Tongue (tissue), 1 donor: ENCODE measurements at regions not wholly inside any gene's neighbourhood (a gene's known extent, or its start where the extent isn't known, plus 50 kb on each side); places are given as distances from the start of the nearest gene placed in this dataset.
"Not testable (repeated sequence)": the region's sequence is repeated elsewhere in the genome, so short reads cannot be mapped to it uniquely, and the experiment has no call there.

ENCODE experiments used
- DNase-seq: peaks from one replicate; pipeline ENCODE4 v3.0.0-alpha.2; 2015

DNA sequence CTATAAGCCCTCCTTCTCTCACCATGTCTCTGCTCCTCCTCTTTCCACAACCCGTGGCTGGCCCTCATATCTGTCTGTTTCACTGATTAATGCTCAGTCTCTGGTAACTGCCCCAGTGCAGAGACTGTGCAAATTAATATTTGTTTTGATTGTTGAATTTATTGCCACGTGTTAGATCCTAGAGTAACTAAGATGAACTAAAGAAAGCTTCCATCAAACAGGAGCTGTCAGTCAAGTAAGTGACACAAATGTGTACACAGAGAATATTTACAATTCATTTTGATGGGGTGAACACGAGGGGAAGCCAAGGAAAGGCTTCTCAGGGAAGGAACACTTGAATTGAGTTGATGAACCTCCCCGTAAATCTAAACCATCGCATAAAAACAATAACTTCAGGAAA is 182.5 kb downstream of the BAMBI start:
- no peak for DNase-seq

DNA sequence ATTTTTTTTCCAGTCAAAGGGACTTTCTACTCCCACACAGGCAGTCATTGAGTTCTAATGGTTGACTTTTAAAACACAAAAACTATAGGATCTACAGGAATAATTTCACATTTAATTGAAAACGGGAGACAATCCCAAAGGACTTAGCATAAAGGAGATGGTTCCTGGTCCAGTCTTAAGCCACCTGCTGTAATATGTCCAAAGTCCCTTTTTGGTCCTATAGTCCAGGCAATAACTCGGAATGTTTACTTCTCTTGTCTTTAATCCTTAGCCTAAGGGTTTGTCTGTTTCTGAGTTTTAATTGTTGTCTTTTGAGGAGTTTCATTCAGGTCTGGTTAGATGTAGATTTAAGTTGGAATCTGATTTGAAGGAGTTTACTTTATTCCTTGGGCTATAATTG is 184.9 kb downstream of the BAMBI start:
- no peak for DNase-seq

DNA sequence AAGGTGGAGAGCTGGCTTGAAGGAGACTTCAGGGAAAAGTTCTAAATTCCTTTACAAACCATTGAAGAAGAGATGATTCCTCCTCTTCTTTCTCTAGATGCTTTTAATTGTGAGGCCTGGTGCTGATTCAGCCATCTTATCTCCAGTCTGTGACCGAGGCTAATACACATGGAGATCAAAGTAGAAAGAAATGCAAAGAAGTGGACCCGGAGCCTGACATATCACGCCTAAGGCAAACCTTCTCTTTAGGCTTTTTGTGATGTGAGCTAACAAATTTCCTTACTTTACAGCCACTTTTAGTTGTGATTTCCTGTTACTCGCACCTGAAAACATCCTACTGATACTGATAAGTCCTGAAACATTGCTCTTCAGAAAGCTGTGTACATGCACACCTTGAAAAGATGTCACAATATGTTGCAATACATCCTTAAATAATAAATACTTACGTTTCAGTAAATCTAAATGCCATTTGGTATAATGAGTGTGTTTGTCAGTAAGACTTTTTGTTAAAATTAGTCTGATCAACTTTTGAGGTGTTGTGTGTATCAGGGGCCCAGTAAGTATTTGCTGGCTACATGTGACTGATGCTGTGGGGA is 192.4 kb downstream of the BAMBI start:
- no peak for DNase-seq

DNA sequence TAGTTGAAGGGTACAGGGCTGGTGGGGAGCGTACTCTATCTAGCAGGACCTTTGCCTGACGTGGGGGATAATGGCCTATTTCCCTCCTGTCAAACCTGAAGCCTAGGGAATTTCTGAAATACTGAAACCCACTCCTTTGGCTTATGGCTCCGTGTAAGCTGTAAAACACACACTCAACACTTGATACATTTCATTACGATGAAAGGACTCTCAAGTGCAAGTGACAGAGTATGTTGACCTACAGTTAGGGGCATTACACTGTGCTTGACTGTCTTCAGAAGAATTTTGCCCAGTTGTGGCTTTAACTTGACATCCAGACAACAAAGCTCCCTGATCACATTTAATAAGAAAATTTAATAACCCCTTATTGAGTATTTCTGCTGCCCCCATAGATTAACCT is 194.3 kb downstream of the BAMBI start:
- no peak for DNase-seq

DNA sequence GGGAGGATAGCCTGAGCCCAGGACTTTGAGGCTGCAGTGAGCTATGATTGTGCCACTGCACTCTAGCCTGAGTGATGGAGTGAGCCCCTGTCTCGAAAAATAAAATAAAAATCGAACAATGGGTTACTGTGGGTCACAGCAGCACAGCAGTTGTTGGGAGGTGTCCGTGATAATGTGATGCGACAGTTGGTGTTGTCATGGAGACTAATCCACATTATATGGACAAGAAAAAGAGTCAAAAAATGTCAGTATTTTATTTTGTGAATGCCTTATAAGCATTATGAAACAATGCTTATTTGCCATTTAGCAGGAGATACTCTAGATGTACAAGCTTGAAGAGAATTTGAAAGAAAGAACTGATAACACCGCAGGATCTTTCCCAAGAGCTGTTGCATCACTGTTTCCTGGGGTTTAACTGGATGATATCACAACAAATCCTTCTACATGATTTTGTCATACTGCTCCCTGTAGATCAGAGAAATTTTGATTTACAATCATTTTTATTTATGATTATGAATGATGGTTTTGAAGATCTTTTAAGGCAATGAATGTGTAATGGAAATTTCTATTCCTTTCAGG is 195.4 kb downstream of the BAMBI start:
- DNase-seq = no peak

DNA sequence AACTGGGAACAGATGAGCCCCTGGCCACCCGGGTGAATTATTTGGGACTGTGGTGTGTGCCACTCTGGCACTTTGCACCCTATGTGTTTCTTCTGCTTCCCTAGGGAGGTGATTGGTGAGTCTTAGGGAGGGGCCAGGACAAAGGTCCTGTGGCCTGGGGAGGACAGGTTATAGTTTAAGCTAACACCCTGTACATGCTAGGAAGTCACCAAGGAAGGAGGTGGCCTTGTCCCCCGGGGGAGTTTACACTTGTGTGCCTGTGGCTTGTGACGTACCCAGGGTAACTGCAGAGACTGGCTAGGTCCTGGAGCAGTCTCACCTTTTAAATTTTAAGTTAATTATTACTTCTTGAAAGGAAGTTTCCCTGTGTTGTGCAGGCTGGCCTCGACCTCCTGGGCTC is 196.2 kb downstream of the BAMBI start:
- no peak for DNase-seq

DNA sequence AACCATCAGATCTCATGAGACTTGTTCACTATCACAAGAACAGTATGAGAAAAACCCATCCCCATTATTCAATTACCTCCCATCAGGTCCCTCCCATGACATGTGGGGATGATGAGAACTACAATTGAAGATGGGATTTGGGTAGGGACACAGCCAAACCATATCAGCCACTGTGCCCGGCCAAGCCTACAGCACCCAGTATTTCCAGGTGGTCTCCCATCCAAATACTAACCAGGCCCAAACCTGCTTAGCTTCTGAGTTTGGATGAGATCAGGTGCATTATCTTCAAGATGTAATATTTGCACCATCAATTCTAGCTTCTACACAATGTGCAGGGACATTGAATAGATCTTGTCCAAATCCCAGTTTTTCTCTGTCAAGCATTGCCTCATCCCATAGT is 196.9 kb downstream of the BAMBI start:
- DNase-seq = no peak

DNA sequence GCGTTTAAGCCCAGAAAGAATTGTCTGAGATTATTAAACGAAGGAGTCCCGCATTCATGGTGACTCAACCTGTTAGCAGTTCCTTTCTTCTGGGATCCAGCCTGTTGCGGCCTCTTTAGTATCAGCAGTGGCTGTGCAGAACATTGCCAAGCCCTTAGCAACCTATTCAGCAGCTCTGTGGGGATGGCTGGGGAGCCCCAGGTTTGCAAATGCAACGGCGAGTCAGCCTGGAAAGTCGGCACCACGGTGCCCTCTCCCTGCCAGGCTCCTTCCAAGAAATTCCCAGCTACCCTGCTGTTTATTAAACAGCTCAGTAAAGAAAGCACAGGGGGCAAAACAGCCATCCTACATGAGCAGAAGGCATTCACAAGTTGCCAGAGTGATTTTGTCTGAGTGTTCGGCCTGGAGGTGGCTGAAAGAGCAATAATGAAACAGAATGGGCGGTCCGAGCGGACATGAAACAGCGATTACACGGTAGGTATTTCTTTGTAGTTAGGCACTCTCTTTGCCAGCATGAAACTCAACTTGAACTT is 198.3 kb downstream of the BAMBI start:
- no peak for DNase-seq

DNA sequence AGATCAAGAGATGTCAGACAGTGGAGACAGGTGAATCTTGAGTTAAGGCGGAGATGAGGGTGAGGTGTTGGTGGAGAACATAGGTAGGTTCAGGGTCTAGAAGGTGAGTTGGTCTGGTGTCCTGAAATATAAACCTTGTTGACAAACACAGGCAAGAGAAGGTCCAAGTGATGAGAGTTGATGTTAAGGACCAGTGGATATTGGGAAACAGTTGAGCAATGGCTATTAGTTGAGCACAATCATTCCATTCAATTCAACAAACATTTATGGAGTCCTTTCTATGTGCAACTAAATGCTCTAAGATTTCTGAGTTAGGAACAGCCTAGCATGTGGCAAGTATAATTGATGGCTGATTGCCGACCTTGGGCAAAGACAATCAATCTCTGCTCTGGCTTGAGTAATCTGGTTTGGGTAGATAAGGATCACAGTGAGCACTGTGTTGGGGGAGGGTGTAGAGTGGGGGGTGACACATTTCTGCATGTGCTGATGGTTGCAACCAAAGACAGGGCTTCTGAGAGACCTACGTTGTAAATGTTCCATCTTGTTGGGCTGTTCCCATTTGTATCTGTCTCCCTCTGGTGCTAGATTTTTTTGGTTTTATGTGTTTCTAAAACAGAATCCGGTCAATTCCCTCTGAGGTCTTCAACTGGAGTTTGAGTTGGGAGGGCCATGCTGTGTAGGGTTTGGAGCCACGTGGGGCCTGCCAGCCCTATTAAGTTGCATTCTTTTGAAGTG is 201.1 kb downstream of the BAMBI start:
- no peak for DNase-seq

DNA sequence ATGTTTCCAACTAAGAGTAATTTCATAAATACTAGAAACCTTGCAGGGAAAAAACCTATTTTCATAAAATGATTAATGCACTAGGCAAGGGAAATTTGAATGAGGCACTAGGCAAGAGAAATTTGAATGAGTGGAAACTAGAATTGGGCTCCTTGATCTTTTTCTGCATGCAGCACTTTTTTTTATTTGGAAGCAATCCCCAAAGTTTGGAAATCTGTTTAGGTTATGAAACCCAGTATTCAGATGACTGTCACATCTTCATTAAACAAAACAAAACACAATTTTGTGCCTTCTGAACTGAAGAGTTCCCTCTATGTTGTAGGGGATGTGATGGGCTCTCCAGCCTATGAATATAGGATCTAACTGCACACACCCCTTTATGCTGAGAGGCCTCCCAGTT is 201.9 kb downstream of the BAMBI start:
- no peak for DNase-seq

DNA sequence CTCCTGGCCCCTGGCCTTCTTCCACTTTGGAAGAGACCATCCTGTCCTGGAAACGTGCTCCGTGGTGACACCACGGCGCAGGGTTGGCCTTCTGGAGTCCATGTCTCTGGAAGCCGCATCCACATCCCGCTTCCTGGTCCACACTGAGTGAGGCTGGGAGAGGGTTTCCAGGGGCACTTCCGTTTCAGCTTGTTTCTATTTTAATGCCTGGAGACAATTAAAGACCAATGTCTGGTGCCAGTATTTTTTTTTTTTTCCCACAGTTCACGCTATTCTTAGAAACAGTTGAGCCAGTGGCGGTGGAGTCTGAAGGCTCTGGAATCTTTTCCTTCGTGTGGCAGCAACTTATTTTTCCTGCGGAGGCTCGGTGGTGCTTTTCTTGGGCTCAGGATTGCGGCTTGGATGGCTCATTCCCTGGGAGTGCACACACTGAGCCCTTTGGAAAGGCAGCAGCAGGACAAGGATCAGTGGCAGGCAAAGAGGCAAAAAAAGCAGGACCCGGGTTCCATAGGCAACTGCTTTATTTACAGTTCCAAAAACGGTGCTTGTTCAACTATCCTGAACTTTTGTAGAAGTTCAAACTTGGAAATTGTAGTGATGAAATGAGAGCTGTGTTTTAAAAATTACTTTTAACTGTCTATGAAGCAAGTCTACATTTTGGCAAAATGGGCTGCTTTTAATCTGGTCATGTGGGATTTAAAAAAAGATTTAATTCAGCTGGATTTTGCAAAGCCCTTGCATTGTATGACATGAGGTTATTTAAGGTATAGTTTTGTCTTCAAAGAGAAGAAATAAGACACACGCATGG is 202.8 kb downstream of the BAMBI start:
- DNase-seq = peak; percentile 60

DNA sequence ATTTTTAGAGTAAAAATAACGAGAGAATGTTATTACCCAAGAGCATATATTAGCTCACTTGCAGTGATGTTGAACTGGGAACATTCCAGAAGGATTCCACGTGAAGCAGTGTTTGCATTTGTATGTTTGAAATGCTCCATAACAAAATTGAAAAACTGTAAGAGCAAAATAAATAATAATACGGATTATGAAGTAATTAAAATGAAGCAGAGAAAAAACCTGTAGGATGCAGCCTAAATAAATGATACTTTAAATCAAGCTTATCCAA is 203.3 kb downstream of the BAMBI start:
- no peak for DNase-seq

DNA sequence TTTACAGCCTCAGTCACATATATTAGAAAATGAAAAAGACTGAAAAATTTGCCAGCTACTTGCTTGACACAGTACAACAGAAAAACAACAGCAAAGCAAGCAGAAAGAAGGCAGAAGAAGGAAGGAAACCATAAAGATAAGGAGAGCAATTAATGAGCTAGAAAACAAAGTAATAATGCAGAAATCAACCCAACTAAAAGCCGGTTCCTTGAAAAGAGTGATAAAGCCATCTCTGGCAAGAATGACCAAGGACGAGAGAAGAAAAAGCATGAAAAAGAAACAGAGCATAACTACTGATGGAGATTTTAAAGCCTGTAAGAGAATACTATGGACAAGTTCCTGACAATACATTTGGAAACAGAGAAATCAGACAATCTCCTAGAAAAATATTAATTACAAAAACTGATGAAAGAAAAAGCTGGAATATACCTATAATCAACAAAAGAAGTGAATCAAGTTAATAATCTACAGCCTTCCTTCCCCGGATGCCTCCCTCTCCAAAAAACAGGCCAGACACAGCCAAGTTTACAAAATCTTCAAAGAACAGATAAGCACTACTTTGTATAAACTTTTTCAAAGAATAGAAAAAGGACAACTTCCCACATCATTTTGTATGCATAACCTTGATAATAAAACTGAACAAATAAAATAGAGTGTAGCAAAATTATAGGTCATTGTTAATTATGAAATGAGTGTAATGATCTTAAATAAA is 204.0 kb downstream of the BAMBI start:
- DNase-seq = no peak

DNA sequence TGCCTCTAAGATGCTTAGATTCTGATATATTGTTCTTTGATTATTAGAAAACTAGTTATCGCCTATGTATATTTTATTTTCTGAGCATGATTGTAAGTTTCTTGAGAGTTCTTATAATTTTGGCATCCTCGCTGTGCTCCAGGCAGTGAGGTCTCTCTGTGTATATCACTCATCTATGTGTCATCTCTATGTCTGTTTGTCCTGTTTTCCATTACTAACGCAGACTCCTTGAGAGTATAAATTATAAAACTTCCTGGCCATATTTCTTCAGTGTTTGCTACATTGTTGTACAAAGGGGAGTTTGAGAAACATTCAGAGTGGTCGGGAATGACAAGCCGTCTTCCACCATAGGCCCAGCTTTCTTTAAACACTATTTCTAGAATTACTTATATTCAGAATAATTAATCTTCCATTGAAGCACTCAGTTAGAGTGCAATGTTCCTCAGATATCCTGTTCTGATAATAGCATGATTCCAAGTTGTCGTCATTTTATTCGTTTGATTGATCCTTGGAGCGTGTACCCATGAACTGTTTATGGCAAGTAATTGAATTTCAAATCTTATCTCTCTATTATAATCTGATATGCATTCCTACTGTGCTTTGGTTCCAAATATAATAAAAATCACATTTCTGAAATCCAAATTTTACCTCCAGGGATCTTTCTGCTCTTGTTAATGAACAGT is 206.6 kb downstream of the BAMBI start:
- no peak for DNase-seq

DNA sequence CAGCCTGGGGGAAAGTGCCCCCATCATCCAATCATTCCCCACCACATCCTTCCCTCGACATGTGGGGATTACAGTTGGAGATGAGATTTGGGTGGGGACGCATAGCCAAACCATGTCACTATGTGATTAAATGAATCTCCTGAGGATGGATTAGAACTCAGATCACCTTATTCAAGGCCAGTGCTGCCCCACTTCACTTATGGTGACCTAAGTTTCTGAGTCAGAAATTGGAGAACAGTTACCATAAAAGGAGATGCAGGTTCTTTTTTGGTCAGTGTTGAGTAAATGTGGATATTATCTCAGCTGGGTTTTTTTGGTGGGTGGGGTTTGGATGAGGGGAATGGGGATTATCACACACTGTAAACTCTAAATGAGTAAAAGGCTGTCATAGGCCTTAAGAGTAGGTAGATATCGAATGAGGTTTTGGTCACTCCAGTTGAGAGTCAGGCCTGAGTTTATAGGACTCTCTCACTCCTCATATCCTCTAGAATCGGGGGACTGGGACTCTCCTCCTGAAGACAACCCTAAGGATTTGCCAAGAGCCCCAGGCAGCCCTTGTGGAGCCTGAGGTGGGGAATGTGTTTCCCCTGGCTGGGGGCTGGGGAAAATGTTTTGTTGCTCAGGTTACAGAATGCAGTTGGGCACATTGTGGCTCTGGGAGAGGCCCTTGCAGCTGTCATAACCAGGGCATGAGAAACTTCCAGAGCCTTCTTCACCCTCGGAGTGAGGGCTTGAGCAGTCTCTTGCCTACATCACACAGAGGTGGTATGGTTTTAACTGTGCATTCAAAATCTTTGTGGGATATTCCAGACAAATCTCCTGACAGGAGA is 213.0 kb downstream of the BAMBI start:
- DNase-seq = peak; percentile 59

DNA sequence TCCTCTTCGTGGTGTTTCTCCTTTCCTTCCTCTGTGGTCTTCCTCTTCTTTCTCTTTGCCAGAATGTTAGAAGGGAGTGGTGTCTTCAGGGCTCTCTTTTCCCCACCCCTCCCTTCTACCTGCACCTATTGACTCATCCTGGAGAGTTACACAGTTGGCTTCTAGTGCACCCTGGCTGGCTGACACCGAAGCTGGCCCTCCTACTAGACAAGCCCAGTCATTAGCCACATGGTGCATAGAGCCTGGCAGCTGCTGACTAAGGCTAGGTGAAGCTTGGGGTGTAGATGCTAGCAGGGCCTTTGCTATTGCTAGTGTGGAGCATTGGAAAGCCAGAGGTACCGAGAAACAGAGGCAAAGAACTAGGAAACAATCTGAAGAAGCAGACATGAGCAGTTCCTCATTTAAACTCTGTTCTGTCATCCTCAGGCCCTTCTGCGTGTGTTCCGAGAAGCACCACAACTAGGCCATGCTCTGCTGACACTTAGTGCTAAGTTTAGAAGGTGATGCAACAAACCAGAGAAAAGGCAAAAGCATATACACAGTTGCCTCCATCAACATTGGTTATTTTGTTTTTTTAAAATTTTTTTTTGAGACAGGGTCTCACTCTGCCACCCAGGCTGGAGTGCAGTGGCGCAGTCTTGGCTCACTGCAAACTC is 213.9 kb downstream of the BAMBI start:
- no peak for DNase-seq

DNA sequence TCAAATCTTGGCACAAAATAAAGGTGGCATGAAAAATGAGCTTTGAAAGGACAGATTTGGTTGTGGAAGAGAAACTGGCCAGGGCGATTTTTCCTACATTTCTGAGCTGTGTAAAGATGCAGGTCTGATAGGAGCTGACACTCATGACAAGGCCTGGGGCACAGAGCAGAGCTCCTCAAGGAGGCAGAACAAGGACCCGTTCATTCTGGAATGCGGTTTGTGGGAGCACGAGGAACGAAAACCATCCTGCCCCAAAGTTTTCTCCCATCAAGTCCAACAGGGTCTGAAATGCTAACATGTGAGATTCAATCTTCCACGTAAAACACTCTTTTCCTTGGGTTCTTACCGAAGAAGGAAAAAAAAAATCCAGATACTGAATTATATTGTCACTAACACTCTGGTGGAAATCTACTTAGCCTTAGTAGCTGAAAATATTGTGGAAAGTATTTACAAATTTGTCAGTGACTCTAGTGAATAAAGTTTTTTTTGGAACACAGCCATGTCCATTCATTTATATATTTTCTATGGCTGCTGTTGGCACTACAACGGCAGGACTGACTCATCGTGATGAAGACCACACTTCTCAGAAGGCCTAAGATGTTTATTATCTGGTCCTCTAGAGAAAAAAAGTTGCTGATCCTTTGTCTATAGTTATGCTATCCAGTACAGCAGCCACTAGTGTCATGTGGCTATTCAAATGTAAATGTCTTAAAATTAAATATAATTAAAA is 215.7 kb downstream of the BAMBI start:
- peak; percentile 21 for DNase-seq

DNA sequence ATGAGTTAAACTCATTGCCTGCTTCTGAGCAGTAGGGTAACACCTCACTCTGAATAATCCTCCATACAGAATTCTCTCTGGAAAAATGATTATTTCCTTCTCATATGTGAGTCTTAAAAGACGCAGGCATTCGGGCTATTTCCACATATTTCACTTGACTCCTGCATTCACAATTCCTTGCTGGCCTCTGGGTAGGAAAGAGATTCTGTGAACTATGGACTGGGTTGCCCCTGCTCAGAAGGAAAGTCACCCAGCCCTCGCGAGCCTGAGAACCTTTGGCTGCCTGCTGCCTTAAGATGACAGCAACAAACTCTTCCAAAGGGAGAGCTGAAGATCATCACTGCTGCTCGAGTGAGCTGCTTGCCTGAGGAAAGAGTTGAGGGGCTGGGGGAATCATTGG is 216.8 kb downstream of the BAMBI start:
- DNase-seq = no peak

DNA sequence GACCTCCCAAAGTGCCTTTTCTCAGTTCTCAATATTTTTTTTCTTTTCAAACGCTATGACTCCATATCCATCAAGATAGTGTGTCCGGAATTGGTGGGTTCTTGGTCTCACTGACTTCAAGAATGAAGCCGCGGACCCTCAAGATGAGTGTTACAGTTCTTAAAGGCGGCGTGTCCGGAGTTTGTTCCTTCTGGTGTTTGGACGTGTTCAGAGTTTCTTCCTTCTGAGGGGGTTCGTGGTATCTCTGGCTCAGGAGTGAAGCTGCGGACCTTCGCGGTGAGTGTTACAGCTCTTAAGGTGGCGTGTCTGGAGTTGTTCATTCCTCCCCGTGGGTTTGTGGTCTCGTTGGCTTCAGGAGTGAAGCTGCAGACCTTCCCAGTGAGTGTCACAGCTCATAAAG is 218.3 kb downstream of the BAMBI start:
- DNase-seq = not testable (repeated sequence)
